IMR-90 (cell line): ENCODE measurements at regions not wholly inside any gene's neighbourhood (a gene's known extent, or its start where the extent isn't known, plus 50 kb on each side); places are given as distances from the start of the nearest gene placed in this dataset.

Source experiments
- ATAC-seq: fragments of 200-7000 bp; cut with Tn5 transposase; 2 replicates; pipeline ENCODE4 v1.9.1; 2020; ENCODE audit warnings: low read depth, mild to moderate bottlenecking, moderate library complexity
- BruUV-seq: library from RNA; stranded (reverse); fragments of 400-500 nt; replicated peaks from 2 replicates; lab custom pipeline; 2021; lab: Mats Ljungman, UMichigan
- CTCF ChIA-PET: fragments of 300-600 bp; formaldehyde crosslinking; extraction: SDS; loops from one replicate; lab custom pipeline; 2021; ENCODE audit warnings: antibody characterized with exemption; lab: Yijun Ruan, JAX
- POLR2A ChIA-PET: fragments of 300-600 bp; sonication (Branson Sonifier 250); formaldehyde crosslinking; loops from one replicate; lab custom pipeline; 2022; ENCODE audit warnings: antibody characterized with exemption; ENCODE audit not compliant: unreplicated experiment; lab: Charles Lee
- DNase-seq: peaks from one replicate; pipeline ENCODE4 v3.0.0; 2013
- H2AFZ ChIP-seq: replicated peaks from 2 replicates; pipeline ENCODE3; 2013; ENCODE audit warnings: low read length, mild to moderate bottlenecking; ENCODE audit not compliant: poor library complexity
- H2AK5ac ChIP-seq: 2 replicates; pipeline ENCODE4 v1.6.1; 2013; ENCODE audit warnings: low read depth, low read length, inconsistent platforms
- H2AK9ac ChIP-seq: replicated peaks from 2 replicates; pipeline ENCODE3; 2013; ENCODE audit warnings: mild to moderate bottlenecking, low read depth, low read length, moderate library complexity; ENCODE audit not compliant: poor library complexity
- H2BK120ac ChIP-seq: 2 replicates; pipeline ENCODE4 v1.6.1; 2013; ENCODE audit warnings: low read depth, low read length, inconsistent platforms
- H2BK15ac ChIP-seq: 3 replicates; pipeline ENCODE4 v1.6.1; 2013; ENCODE audit warnings: low read depth, low read length, inconsistent platforms
- H2BK20ac ChIP-seq: 2 replicates; pipeline ENCODE4 v1.6.1; 2013; ENCODE audit warnings: low read depth, mild to moderate bottlenecking, inconsistent platforms, low read length, moderate library complexity
- H2BK5ac ChIP-seq: 2 replicates; pipeline ENCODE4 v1.6.1; 2013; ENCODE audit warnings: mild to moderate bottlenecking, low read depth, low read length, inconsistent platforms; ENCODE audit not compliant: poor library complexity, severe bottlenecking
- H3K14ac ChIP-seq: replicated peaks from 2 replicates; pipeline ENCODE4 v1.6.1; 2013; ENCODE audit warnings: low read depth, low read length, inconsistent platforms
- H3K18ac ChIP-seq: 2 replicates; pipeline ENCODE4 v1.6.1; 2013; ENCODE audit warnings: low read depth, low read length, control low read depth
- H3K23ac ChIP-seq: 2 replicates; pipeline ENCODE4 v1.6.1; 2013; ENCODE audit warnings: low read depth, low read length, inconsistent platforms
- H3K27ac ChIP-seq: 2 replicates; pipeline ENCODE4 v1.5.1; 2013; ENCODE audit warnings: mild to moderate bottlenecking, control low read depth, low read length; ENCODE audit not compliant: insufficient read depth
- H3K27me3 ChIP-seq: 2 replicates; pipeline ENCODE4 v1.6.1; 2013; ENCODE audit warnings: low read length; ENCODE audit not compliant: control insufficient read depth, insufficient read depth
- H3K36me3 ChIP-seq: 2 replicates; pipeline ENCODE4 v1.6.1; 2013; ENCODE audit warnings: low read length, mixed read lengths; ENCODE audit not compliant: control insufficient read depth, insufficient read depth
- H3K4ac ChIP-seq: 2 replicates; pipeline ENCODE4 v1.6.1; 2013; ENCODE audit warnings: low read depth, low read length, inconsistent platforms
- H3K4me1 ChIP-seq: 2 replicates; pipeline ENCODE4 v1.6.1; 2013; ENCODE audit warnings: low read length, mixed read lengths; ENCODE audit not compliant: control insufficient read depth, insufficient read depth
- H3K4me2 ChIP-seq: 2 replicates; pipeline ENCODE4 v1.6.1; 2013; ENCODE audit warnings: low read depth, mild to moderate bottlenecking, control low read depth, low read length, moderate library complexity
- H3K4me3 ChIP-seq: 2 replicates; pipeline ENCODE4 v1.5.1; 2013; ENCODE audit warnings: low read depth, mild to moderate bottlenecking, control low read depth, low read length, moderate library complexity; ENCODE audit not compliant: insufficient read depth
- H3K56ac ChIP-seq: 2 replicates; pipeline ENCODE4 v1.6.1; 2013; ENCODE audit warnings: low read length, inconsistent platforms; ENCODE audit not compliant: insufficient read depth; ENCODE audit errors: extremely low read depth
- H3K79me1 ChIP-seq, 2 experiments: 2 replicates each; pipeline ENCODE4 v1.6.1; 2013; ENCODE audit warnings: low read length in 2 of 2, inconsistent platforms in 1 of 2, low read depth in 1 of 2
- H3K9ac ChIP-seq: 2 replicates; pipeline ENCODE4 v1.6.1; 2013; ENCODE audit warnings: low read depth, low read length, control low read depth
- H3K9me1 ChIP-seq: 2 replicates; pipeline ENCODE4 v1.6.1; 2013; ENCODE audit warnings: low read length, inconsistent platforms; ENCODE audit not compliant: insufficient read depth
- H3K9me3 ChIP-seq: 2 replicates; pipeline ENCODE4 v1.6.1; 2013; ENCODE audit warnings: low read length; ENCODE audit not compliant: control insufficient read depth, insufficient read depth
- H4K20me1 ChIP-seq: 2 replicates; pipeline ENCODE4 v1.6.1; 2013; ENCODE audit warnings: low read length, inconsistent platforms; ENCODE audit not compliant: insufficient read depth
- H4K5ac ChIP-seq: 2 replicates; pipeline ENCODE4 v1.6.1; 2013; ENCODE audit warnings: mild to moderate bottlenecking, low read depth, low read length, control low read depth
- H4K8ac ChIP-seq, 2 experiments: 2 replicates each; pipeline ENCODE4 v1.6.1; 2013; ENCODE audit warnings: low read depth in 2 of 2, low read length in 2 of 2, control low read depth in 1 of 2, inconsistent platforms in 1 of 2
- H4K91ac ChIP-seq: 2 replicates; pipeline ENCODE4 v1.6.1; 2013; ENCODE audit warnings: low read depth, low read length, inconsistent platforms; ENCODE audit not compliant: insufficient read depth
- FOS ChIP-seq: fragments of 150-350 bp; IDR thresholded peaks from 2 replicates; pipeline ENCODE4 v1.6.1; 2016; ENCODE audit warnings: low read depth, low read length
- WGBS, 2 experiments: methylation state at CpG; one replicate each; pipeline versions ENCODE4 v1.1.5 to v1.1.7; 2013; ENCODE audit warnings: missing lambda C conversion rate in 2 of 2; ENCODE audit not compliant: insufficient read length in 1 of 2; ENCODE audit errors: extremely low coverage in 2 of 2; 5-methylcytosine and 5-hydroxymethylcytosine counted together
- dilution Hi-C: fragments of 300-500 bp; cut with HindIII; formaldehyde crosslinking; loops from one replicate; pipeline ENCODE4 v1.14.3; 2018; ENCODE audit warnings: low sequenced_read_pairs; ENCODE audit not compliant: unreplicated experiment
- in situ Hi-C: fragments of 300-500 bp; cut with MboI; formaldehyde crosslinking; loops from 3 replicates; pipeline ENCODE4 v1.14.3; 2019; ENCODE audit warnings: low sequenced_read_pairs, inconsistent platforms, mixed read lengths
- intact Hi-C: fragments of 100-400 bp; cut with micrococcal nuclease; formaldehyde crosslinking; loops from 2 replicates; pipeline ENCODE4 v1.10.0; 2022

- CTCF ChIA-PET = no interaction called here
- Histone ChIP-seq H3K4me3 (no peak overlapping the region), H2AFZ (no peak overlapping the region), H2AK9ac (no peak overlapping the region), H4K91ac (no peak overlapping the region), H3K36me3 (no peaks in the 10 kb centered on the region), H3K18ac (no peak overlapping the region), H4K8ac (no peak overlapping the region), H2BK20ac (no peak overlapping the region), H2BK15ac (no peak overlapping the region), H2BK120ac (no peak overlapping the region), H3K56ac (no peak overlapping the region), H3K79me1 (no peaks in the 10 kb centered on the region), H4K20me1 (no peaks in the 10 kb centered on the region), H3K4me1 (no peaks in the 10 kb centered on the region), H3K4ac (no peak overlapping the region), H3K27me3 (no peaks in the 10 kb centered on the region), H2AK5ac (no peak overlapping the region), H4K5ac (no peak overlapping the region), H3K9ac (no peak overlapping the region), H3K9me3 (peaks cover 28% of the 10 kb centered on the region), H2BK5ac (no peak overlapping the region), H3K27ac (no peak overlapping the region), H3K4me2 (no peak overlapping the region), H3K9me1 (no peaks in the 10 kb centered on the region), H3K14ac (no peak overlapping the region), H3K23ac (no peak overlapping the region)
- no peak for ATAC-seq
- no peak for TF ChIP-seq FOS
- no CpG with 5 or more reads among the region's 3 CpGs for WGBS, 2 experiments
- dilution Hi-C loops (no loop called here), intact Hi-C loops (no loop called here), in situ Hi-C loops (no loop called here)
- POLR2A ChIA-PET = no interaction called here
- no TSS peak for BruUV-seq
- DNase-seq = no peak
Observed at GRCh38 chr11:134849833-134850232, 437.8 kb upstream of the B3GAT1 start.
